ENCODE measurements at regions not wholly inside any gene's neighbourhood (a gene's known extent, or its start where the extent isn't known, plus 50 kb on each side); places are given as distances from the start of the nearest gene placed in this dataset.
"Not testable (repeated sequence)": the region's sequence is repeated elsewhere in the genome, so short reads cannot be mapped to it uniquely, and the experiment has no call there.

DNA sequence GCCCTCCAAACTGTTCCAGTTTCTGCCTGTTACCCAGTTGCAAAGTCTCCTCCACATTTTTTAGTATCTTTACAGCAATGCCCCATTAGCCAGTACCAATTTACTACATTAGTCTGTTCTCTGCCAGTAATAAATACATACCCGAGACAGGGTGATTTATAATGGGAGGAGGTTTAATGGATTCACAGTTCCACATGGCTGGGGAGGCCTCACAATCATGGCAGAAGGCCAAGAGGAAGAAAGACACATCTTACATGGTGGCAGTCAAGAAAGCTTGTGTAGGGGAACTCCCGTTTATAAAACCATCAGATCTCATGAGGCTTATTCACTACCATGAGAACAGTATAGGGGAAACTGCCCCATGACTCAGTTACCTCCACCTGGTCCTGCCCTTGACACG lies 600.7 kb upstream of the CDH6 start:
- DNase-seq, result no peak

DNA sequence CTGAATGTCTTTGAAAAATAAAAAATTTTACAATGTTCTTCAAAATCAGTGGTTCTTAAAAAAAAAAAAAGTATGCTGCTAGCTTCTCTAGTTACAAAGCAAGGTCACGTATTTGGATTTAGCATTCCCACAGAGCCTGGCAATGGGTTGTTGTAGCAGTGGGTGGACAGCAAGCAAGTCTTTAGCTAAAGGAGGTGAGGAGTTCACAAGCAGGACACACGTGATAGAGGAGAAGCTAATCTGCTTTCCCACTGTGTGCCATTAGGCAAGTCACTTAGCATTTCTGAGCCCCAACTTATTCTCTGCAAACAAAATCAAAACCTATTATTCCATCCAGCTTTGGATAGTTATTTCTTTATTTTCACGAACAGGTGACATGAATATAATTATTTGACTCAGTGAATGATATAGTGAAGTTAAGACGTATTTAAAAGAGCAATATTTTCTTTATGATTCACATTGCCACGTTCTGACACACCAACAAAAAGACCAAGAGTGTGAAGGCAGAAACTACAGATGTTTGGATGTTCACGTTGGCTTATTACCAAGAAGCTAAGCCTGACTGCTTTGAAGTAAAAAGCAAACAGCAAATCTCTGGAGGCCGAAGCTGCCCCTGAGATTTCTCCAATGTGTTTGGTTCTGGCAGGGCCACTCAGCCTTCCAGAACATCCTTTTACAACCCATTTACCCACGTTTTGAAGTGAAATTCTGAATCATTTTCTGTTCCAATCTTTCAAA lies 612.1 kb upstream of the CDH6 start:
- no peak for DNase-seq

DNA sequence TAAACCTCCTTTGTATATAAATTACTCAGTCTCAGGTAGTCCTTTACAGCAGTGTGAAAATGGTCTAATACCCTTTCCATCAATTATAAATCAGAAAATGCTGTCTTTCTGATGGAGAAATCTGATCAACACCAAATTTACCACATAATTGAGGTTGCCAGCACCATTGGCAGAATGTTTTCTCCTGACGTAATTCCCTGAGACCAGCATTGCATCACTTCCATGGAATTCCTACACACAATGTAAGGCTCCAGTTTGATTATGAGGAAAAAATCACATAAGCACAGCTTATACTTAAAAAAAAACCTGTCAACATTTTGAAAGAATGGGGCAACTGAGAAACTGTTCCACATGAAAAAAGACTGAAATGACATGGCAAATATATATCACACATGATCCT lies 618.7 kb upstream of the CDH6 start:
- no peak for DNase-seq

DNA sequence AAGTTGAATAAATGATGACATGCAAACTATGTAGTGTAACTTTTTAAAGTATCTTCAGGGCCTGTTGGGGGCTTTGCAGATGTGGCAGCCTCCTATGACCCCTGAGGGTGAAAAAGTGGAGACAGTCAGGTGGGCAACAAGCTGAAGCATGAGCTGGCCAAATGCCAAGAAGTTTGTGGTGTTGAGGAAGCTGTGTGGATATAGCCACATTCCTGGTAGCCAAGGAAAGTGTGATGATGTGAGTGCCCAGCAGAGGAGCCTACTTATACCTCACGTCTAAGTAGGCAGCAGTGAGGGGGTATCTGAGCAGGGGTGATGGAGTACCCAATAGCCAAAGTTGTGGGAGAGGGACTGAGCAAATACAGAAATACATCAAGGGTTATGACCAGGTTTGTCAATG lies 621.2 kb upstream of the CDH6 start:
- peak; percentile 1 for DNase-seq

DNA sequence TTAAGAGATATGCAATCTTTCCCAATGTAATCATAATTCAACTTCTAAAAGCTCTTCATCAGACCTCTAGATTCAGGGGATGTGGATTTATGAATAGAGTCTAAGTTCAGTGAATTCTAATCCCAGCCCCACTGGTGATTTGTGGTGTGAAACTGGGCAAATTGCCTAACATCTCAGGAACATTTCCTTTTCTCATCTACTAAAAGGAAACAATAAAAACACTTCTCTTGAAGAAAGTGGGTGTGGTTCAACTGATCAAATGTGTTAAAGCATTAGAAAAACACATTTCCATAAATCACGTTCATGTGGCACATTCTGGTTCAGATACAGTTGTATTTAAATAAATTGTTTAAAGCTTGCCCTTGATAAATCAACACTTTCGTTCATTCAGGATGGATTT lies 631.7 kb upstream of the CDH6 start:
- no peak for DNase-seq

DNA sequence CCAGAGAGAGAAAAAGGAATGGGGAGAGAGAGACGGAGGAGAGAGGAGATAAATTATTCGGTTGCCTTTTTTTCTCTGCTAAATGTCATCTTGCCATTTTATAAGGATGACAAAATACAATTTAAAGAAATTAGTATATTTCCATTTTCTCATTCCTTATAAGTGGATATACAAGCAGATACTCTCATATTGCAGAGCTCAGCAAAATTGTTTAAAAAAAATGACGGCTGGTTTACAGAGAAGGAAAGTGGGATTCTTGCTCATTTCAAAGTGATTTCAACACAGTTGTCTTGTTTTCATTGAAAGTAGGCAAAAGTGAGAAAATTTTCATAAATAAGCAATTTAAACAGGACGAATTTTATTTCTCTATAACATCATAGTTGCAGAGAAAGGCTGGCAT lies 641.9 kb upstream of the CDH6 start:
- DNase-seq, result no peak

DNA sequence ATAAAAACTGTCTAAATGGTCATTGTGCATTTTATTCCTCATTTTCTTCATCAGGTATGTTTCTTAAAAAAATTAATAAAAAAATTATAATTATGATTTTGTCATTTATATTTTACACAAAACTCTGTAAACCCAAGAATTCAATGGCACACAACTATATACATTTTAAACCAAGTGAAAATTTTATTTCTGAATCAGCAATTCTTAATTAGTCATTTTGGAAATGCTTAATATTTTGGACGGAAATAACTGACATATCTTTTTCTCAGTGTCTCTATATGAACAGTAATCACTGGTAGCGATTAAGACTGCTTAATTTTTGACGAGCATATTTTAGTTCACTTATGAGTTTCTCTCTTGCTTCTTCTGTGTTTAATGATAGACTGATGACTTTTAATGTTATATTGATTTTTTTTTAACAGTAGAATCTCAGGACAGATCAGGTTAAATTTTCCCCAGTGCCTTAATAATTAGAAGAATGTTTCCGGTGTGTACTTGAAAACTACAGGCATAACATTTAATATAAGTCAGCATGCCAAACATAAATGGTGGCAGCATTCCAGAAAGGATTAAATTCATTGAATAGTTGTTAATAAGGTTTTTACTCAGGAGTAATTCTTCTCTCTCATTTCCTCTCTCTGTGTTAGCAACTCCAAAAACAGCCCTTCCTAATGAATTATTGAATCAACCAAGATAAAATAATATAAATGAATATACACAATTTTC lies 644.7 kb upstream of the CDH6 start:
- DNase-seq, result no peak

DNA sequence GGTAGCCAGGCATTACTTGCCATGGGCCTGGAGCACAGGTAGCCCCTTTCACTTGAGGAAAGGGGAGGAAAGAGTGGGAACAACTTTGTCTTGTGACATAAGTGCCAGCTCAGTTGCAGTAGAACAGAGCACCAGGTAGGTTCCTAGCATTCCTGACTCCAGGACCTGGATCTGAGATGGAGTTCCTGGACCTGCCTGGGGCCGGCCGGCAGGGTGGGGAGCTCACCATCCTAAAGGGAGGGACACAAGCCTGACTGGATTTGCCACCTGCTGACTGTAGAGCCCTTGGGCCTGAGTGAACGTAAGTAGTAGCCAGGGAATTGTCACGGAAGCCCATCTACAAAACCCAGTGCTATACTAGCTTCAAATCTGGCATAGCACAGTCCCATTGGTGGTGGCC lies 653.3 kb upstream of the CDH6 start:
- DNase-seq, result no peak

DNA sequence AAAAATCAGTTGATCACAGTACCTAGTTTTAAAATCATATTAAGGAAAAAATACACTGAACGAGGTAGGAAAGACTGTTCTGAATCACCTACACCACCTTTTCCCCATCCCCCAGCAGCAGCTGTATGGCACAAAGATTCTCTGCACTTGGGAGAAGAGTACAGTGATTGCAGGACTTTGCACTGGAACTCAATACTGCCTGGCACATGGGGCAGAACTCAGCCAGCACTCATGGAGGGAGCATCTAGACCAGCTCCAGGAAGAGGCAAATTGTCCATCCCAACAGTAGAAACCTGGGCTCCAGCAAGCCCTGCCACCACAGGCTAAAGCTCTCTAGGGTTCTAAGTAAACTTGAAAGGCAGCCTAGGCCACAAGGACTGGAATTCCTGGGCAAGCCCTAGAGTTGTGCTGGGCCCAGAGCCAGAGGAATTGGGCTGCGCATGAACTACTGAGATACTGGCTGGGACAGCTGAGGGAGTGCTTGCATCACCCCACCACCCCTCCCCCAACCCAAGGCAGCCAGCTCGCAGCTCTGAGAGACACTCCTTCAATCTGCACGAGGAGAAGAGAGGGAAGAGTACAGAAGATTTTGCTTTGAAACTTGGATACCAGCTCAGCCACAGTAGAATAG lies 654.4 kb upstream of the CDH6 start:
- DNase-seq, result no peak

DNA sequence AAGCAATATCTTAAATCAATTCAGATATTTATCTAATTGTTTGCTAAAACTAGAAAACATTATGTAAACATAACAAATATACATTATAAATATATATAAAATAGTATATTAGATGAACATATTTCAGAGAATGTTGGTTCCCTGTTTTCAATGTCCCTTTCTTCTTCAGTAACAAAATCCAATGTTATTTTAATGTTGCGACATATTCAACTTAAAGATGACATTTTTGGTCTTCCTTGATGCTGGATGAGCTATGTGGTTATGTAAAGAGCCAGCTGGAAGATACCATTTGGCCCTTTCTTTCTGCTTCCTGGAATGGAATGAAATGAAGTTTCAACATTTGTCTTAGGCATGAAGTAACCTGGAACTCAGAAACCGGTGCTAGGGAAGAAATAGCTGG lies 668.1 kb upstream of the CDH6 start:
- no peak for DNase-seq

DNA sequence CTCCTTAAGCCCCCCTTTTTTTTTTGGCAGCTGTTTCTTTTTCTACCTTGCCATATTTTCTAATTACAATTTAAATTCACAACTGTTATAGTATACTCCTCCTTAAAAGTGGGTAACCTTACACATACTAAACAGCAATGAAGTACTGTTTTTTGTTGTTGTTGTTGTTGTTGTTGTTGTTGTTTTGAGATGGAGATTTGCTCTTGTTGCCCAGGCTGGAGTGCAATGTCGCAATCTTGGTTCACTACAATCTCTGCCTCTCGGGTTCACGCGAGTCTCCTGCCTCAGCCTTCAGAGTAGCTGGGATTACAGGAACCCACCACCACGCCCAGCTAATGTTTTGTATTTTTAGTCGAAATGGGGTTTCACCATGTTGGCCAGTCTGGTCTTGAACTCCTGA lies 669.1 kb upstream of the CDH6 start:
- no peak for DNase-seq

DNA sequence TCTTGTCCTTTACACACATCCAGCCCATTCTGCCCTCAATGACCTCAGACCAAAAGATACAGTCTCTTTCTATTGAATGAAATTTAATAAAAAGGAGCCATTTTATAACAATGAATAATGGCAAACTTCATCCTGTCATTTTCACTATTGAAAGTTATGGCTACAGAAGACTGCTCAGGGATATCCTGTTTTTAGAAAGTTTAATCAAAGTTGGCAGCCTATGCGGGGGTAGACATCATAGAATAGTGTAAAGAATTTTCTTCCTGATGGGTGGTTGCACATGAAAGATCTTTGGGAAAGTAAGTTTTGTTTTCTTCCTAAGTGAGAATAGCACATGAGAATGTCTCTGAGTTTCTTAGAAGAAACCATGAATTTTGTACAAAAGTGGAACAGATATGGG lies 670.4 kb upstream of the CDH6 start:
- DNase-seq, result no peak

DNA sequence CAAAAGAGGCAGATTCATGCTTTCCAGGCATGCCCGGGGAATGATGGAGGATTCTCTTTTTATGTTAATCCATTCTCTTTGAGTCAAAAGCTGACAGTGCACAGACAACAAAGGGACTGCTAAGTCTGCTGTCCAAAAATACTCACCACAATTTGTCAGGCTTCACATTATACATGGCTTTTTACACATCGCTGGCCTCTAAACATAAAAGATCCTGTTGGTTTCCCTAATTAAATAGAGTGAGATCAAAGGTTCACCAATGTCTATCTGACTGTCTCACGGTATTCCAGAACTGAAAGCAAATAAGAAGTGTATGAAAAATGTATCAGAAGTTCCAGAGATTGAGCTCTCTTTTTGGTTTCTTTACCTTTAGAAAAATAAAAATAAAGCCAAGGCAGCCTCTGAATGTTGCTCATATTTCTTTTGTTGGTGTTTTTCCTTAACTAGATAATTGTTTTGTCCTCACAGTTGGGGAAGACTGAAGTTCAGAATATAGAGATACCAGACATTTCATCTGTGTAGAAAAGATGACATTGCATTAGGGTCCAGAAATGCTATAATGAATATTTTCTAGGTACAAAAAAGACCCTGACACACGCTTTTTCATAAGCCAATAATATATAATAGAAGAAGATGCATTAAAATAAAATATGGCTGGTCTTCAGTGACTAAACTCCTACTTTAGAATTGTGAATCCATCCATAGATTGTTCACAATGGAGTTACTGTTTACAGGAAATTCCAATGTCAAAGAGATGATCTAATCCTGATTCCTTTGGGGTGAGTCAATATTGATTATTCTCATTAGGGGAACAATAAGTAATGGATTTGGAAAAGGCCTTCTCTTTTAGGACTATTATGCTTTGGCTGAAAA lies 688.2 kb upstream of the CDH6 start:
- DNase-seq, result peak; percentile 18

DNA sequence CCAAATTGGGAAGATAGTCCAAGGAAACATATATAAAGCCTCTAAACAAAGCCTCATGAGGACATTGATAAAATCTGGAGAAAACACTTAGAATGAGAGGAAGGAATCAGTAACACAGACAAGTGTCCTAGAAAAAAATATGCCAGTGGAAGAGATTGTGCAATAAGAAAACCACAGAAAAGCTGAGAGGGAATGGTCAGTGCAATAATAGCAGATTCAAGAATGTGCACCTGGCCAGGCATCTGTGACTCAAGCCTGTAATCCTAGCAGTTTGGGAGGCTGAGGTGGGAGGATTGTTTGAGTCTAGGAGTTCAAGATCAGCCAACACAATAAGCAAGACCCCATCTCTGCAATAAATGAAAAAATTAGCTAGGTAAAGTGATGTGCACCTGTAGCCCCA lies 691.2 kb upstream of the CDH6 start:
- DNase-seq, result no peak

DNA sequence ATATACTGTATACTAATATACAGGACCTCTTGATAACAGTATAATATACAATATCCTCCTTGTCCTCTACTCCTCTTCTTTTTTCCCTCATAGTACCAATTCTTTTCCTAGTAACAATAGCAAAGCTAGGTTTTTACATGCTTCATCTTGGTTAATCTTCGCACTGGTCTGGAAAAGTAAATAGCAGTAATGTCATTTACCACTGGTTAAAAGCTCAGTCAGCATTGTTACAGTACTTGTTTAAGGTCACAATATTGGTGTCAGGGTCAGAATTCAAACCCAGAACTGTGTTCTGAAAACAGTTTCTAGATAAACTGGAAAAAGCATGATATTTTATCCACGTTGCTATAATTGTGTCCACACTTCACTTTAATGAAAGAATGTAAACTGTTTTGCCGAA lies 692.4 kb upstream of the CDH6 start:
- DNase-seq, result no peak

DNA sequence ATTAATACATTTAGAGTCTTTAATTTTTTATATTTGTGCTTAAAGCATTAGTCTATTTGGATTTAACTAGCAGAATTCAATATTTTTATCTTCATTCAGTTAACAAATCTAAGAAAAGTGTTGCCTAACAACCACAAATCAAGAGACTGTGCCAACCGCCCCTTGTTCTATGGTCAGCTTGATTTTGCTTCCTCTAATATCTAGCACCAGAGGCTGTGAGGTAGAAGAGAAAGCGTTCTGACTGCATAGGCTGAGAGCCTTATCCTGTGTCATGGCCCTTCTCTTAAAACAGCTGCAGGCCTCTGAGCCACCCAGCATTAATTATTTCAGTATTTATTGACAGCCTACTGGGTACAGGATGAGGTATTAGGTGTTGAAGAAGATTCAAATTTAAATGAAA lies 693.0 kb upstream of the CDH6 start:
- no peak for DNase-seq

DNA sequence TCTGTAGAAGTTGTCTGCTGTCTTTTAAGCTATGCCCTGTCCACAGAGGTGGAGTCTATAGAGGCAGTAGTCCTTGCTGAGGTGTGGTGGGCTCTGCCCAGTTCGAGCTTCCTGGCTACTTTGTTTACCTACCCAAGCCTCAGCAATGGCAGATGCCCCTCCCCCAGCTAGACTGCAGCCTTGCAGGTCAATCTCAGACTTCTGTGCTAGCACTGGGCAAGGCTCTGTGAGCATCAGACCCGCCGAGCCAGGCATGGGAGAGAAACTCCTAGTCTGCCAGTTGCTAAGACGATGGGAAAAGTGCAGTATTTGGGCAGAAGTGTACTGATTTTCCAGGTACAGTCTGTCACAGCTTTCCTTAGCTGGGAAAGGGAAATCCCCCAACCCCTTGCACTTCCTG lies 694.1 kb upstream of the CDH6 start:
- DNase-seq, result no peak

DNA sequence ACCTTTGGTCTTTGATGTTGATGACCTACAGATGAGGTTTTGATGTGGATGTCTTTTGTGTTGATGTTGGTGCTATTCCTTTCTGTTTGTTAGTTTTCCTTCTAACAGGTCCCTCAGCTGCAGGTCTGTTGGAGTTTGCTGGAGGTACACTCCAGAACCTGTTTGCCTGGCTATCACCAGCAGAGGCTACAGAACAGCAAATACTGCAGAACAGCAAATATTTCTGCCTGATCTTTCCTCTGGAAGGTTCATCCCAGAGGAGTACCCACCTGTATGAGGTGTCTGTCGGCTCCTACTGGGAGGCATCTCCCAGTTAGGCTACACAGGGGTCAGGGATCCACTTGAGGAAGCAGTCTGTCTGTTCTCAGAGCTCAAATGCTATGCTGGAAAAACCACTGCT lies 694.5 kb upstream of the CDH6 start:
- DNase-seq, result no peak

DNA sequence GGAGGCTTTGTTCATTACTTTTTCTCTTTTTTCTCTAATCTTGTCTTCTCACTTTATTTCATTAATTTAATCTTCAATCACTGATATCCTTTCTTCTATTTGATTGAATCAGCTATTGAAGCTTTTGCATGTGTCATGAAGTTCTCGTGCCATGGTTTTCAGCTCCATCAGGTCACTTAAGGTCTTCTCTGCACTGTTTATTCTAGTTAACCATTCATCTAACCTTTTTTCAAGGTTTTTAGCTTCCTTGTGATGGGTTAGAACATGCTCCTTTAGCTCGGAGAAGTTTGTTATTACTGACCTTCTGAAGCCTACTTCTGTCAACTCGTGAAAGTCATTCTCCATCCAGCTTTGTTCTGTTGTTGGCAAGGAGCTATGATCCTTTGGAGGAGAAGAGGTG lies 695.0 kb upstream of the CDH6 start:
- DNase-seq, result not testable (repeated sequence)

DNA sequence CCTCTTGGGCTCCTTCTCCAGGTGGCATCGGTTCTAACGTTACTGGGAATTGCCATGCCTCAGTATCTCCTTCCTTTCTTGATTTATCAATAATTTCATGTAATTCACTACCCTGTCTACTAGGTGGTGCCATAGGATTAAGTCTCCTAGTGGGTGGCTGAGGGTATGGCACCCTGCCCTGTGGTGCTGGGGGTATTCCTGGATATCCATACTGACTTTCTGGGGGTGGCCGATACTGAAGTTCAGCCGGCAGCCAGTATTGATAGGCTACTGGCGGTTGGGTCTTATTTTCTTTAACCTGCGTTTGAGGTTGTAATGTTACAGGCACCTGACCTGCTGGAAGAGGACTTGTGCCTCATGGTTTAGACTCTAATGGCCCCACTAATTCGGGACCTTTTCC lies 699.4 kb upstream of the CDH6 start:
- not testable (repeated sequence) for DNase-seq

DNA sequence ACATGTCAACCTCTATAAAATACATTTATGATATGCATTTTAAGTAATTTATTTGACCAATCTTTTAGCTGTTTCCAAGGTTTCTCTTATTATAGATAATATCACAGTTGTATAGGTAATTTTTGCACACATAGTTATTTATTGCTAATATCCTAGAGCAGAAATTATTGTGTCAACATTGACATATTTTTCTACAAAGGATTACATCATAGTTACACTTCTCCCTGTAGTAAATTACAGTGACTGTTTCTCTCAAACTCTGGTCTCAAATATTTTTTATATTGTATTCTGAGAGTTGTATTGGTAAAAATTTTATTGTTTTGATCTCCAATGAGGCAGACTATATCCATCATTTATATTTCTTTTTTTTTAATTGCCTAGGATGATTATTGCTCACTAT lies 714.4 kb upstream of the CDH6 start:
- no peak for DNase-seq

DNA sequence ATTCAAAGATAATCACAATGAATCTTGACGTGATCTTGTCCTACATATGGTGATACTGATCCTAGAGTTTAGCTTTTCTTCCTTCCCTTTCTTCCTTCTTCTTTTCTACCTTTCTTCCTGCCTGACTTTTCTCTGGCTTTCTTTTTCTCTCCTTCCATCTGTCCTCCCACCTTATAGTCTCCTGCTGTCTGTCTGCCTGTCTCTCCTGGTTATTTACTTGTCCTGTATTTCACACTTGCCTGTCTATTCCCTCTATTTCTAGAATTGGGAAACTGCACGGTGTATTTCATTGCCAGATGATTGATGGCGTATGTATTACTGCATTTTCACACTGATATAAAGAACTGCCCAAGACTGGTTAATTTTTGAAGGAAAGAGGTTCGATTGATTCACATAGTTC lies 718.1 kb upstream of the CDH6 start:
- DNase-seq, result no peak

DNA sequence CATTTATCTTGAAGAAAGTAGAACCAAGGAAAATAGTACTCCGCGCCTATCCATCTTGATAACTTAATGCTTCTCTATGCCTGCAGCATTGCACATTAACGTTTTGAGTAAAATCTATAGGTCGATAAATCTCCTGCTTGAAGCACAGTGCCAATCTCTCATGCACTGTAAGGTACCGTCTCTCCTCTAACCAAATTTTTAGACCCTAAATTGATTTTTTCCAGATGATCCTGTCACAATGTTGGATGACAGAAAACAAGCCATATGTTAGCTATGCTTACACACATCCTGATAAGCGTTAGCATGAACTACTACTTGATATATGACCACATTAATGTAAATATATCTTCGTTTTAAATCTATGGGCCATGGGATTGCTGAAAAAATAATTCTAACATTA lies 723.8 kb upstream of the CDH6 start:
- DNase-seq, result no peak

All from dermis blood vessel endothelial cell (primary cell).